ENCODE measurements at regions not wholly inside any gene's neighbourhood (a gene's known extent, or its start where the extent isn't known, plus 50 kb on each side); places are given as distances from the start of the nearest gene placed in this dataset.

DNA sequence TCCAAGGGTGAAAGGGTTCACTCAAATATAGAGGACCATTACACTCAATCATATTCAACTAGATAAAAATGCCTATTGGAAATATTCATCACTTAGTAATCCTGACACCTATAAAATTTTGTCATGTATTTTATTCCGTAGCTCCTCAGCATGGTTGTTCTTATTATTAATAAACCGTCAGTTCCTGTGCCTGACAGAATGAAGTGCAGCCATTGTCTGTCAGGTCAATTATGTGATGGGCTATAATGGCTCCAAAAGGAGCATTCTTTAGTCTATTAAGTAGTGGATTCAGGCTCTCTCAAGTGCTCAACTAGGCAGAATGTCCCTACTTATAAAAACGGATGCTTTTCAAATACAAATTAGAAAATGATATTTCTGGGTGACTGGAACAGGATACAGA lies 916.1 kb upstream of the ANO3 start:
- no peak overlapping the region for H3K4me3 Mint-ChIP-seq
- H3K4me1 Mint-ChIP-seq (ENCODE audit: unreplicated experiment), result no peaks in the 10 kb centered on the region
- H3K27me3 Mint-ChIP-seq, result no peaks in the 10 kb centered on the region
- no peaks in the 10 kb centered on the region for H3K9me3 Mint-ChIP-seq
- no peak overlapping the region for H3K27ac Mint-ChIP-seq
- no peak for DNase-seq (ENCODE audit: extremely low spot score, unreplicated experiment)
- TF ChIP-seq, protein P1, sequence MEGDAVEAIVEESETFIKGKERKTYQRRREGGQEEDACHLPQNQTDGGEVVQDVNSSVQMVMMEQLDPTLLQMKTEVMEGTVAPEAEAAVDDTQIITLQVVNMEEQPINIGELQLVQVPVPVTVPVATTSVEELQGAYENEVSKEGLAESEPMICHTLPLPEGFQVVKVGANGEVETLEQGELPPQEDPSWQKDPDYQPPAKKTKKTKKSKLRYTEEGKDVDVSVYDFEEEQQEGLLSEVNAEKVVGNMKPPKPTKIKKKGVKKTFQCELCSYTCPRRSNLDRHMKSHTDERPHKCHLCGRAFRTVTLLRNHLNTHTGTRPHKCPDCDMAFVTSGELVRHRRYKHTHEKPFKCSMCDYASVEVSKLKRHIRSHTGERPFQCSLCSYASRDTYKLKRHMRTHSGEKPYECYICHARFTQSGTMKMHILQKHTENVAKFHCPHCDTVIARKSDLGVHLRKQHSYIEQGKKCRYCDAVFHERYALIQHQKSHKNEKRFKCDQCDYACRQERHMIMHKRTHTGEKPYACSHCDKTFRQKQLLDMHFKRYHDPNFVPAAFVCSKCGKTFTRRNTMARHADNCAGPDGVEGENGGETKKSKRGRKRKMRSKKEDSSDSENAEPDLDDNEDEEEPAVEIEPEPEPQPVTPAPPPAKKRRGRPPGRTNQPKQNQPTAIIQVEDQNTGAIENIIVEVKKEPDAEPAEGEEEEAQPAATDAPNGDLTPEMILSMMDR (conservative IDR thresholded peaks at IDR 0.05), result no peak
- no peaks in the 10 kb centered on the region for H3K36me3 Mint-ChIP-seq

DNA sequence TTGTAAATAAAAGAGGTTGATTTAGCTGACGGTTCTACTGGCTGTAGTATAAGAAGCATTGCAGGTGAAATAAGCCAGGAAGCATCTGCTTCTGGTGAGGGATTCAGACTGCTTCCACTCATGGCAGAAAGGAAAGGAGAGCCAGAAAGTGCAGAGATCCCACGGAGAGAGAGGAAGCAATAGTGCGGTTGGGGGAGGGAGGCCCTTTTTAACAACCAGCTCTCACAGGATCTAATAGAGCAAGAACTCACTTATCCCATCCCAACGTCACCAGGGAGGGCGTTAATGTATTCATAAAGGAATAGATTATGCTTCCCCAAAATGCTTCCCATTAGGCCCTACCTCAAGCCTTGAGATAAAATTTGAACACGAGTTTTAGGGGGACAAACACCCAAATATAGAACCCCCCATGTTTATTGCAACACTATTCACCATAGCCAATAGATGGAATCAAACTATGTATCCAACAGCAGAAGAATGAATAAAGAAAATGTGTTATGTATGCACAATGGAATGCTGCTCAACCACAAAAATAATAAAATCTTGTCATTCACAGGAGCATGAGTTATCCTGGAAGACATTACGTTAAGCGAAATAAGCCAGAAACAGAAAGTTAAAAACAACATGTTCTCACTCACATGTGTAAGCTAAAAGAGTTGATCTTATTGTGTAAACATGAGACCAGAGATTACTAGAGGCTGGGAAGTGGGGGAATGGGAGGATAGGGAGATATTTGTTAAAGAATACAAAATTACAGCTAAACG lies 908.3 kb upstream of the ANO3 start:
- DNase-seq (ENCODE audit: extremely low spot score, unreplicated experiment), result no peak
- Mint-ChIP-seq H3K4me3 (peak overlapping the region; percentile 60), H3K4me1 (ENCODE audit: unreplicated experiment) (peaks cover 4% of the 10 kb centered on the region), H3K36me3 (no peaks in the 10 kb centered on the region), H3K9me3 (no peaks in the 10 kb centered on the region), H3K27me3 (no peaks in the 10 kb centered on the region), H3K27ac (peak overlapping the region; percentile 44)
- TF ChIP-seq, protein P1 (conservative IDR thresholded peaks at IDR 0.05), result no peak

DNA sequence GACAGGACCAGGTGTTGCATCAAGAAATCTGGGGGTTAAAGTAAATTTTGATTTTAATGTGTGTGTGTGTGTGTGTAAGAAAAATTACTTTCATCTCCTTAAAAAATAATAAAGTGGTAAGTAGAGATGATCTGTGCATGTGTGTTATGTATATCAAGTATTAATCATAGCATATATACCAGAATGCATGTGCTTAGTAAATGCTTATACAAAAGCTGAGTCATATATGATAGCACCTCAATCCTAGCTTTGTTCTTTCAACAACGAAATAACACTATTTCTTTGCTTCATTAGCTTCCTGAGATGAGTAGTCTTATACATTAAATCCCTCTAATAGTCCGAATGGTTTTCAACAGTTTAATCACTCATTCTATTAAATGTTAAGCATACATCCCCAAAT lies 899.6 kb upstream of the ANO3 start:
- H3K4me1 Mint-ChIP-seq (ENCODE audit: unreplicated experiment), result no peaks in the 10 kb centered on the region
- TF ChIP-seq, protein P1 (conservative IDR thresholded peaks at IDR 0.05), result no peak
- no peaks in the 10 kb centered on the region for H3K36me3 Mint-ChIP-seq
- no peaks in the 10 kb centered on the region for H3K9me3 Mint-ChIP-seq
- no peak for DNase-seq (ENCODE audit: extremely low spot score, unreplicated experiment)
- H3K4me3 Mint-ChIP-seq, result no peak overlapping the region
- no peak overlapping the region for H3K27ac Mint-ChIP-seq
- H3K27me3 Mint-ChIP-seq, result no peaks in the 10 kb centered on the region

DNA sequence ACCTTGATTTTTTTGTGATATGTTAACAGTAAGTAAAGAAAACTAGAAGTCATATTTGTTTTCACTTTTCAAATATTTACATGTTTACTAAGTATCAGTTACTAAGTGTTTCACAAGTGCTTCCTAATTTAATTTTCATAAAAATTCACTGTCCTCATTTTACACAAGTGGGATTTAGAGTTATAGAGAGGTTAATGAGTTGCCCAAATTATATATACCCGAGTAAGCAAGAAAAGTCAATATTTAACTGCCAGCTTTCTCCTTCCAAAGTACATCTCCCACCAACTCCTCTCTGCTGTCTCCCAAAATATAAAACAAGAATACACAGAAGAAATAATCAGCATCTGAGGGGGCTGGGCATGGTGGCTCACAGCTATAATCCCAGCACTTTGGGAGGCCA lies 896.7 kb upstream of the ANO3 start:
- TF ChIP-seq, protein P1 (conservative IDR thresholded peaks at IDR 0.05), result no peak
- Mint-ChIP-seq H3K4me3 (no peak overlapping the region), H3K36me3 (no peaks in the 10 kb centered on the region), H3K9me3 (no peaks in the 10 kb centered on the region), H3K27ac (no peak overlapping the region), H3K4me1 (ENCODE audit: unreplicated experiment) (no peaks in the 10 kb centered on the region), H3K27me3 (no peaks in the 10 kb centered on the region)
- no peak for DNase-seq (ENCODE audit: extremely low spot score, unreplicated experiment)

DNA sequence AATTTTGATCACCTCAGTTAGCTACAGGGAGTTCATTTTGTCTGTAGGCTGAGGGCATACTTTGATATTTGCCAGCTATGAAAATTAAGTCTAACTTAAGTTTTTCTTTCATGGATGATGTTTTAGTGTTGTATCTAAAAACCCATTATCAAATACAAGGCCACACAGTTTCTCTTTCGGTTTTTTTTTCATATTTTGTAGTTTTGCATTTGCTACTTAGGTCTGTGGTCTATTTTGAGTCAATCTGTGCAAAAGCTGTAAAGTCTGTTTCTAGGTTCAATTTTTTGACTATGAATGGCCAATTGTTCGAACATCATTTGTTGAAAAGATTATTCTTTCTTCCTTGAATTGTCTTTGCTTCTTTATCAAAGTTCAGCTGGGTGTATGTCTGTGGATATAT lies 895.6 kb upstream of the ANO3 start:
- no peak for DNase-seq (ENCODE audit: extremely low spot score, unreplicated experiment)
- H3K4me1 Mint-ChIP-seq (ENCODE audit: unreplicated experiment), result no peaks in the 10 kb centered on the region
- H3K36me3 Mint-ChIP-seq, result no peaks in the 10 kb centered on the region
- no peak overlapping the region for H3K4me3 Mint-ChIP-seq
- TF ChIP-seq, protein P1 (conservative IDR thresholded peaks at IDR 0.05), result no peak
- no peaks in the 10 kb centered on the region for H3K9me3 Mint-ChIP-seq
- no peaks in the 10 kb centered on the region for H3K27me3 Mint-ChIP-seq
- no peak overlapping the region for H3K27ac Mint-ChIP-seq

Measured in type B pancreatic cell (in vitro differentiated cells).